ENCODE measurements at regions not wholly inside any gene's neighbourhood (a gene's known extent, or its start where the extent isn't known, plus 50 kb on each side); places are given as distances from the start of the nearest gene placed in this dataset.

- H3K4me1 ChIP-seq = peaks cover 0 to 11% (median 3%) of the 10 kb centered on the region in 3 donors
- H3K27me3 ChIP-seq = no peaks in the 10 kb centered on the region
- H3K4me3 ChIP-seq = no peak overlapping the region
- no peak for ATAC-seq
- 74% methylated on average over 4 to 6 of the region's 6 CpGs for WGBS, 2 donors (ENCODE audit: low coverage in 1 of 2)
- TF ChIP-seq, protein P1, sequence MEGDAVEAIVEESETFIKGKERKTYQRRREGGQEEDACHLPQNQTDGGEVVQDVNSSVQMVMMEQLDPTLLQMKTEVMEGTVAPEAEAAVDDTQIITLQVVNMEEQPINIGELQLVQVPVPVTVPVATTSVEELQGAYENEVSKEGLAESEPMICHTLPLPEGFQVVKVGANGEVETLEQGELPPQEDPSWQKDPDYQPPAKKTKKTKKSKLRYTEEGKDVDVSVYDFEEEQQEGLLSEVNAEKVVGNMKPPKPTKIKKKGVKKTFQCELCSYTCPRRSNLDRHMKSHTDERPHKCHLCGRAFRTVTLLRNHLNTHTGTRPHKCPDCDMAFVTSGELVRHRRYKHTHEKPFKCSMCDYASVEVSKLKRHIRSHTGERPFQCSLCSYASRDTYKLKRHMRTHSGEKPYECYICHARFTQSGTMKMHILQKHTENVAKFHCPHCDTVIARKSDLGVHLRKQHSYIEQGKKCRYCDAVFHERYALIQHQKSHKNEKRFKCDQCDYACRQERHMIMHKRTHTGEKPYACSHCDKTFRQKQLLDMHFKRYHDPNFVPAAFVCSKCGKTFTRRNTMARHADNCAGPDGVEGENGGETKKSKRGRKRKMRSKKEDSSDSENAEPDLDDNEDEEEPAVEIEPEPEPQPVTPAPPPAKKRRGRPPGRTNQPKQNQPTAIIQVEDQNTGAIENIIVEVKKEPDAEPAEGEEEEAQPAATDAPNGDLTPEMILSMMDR (IDR thresholded peaks at IDR 0.05) = no peak
- TF ChIP-seq POLR2A (IDR thresholded peaks at IDR 0.05) (no peak), EP300 (IDR thresholded peaks at IDR 0.05) (no peak), POLR2AphosphoS5 (IDR thresholded peaks at IDR 0.05) (no peak)
- H3K9me3 ChIP-seq = no peaks in the 10 kb centered on the region
- no peaks in the 10 kb centered on the region for H3K36me3 ChIP-seq
- no peak overlapping the region for H3K27ac ChIP-seq
Observed at GRCh38 chr2:18800240-18800971, 211.0 kb upstream of the NT5C1B start.

DNA sequence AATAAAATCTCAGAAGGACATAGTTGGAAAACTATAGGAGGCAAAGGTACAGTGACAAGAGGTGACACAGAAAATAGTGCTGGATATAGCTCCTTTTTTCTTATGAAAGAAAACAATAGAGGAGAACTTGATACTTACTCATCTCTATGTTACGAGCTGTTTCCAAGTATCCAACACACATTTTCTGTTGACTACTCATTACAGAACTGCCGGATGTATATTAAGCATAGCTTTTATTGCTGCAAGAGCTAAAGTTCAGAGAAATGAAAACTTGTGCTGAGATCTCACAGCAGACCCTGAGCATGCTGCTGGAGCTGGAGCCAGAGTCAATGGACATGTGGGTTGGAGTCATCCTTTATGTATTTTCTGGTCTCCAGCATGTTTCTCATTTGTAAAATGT lies 210.0 kb upstream of the NT5C1B start:
- Histone ChIP-seq H3K36me3 (no peaks in the 10 kb centered on the region), H3K27ac (no peak overlapping the region), H3K27me3 (no peaks in the 10 kb centered on the region), H3K4me3 (no peak overlapping the region), H3K4me1 (peaks cover 0 to 11% (median 3%) of the 10 kb centered on the region in 3 donors), H3K9me3 (no peaks in the 10 kb centered on the region)
- no peak for TF ChIP-seq POLR2A (IDR thresholded peaks at IDR 0.05)
- ATAC-seq = no peak
- WGBS, 2 donors (ENCODE audit: low coverage in 1 of 2) = 96 to 100% methylated on average over 2 of the region's 2 CpGs

- 79 to 89% methylated on average over 3 of the region's 3 CpGs for WGBS, 2 donors (ENCODE audit: low coverage in 1 of 2)
- H3K4me3 ChIP-seq = no peak overlapping the region
- TF ChIP-seq, protein P1 (IDR thresholded peaks at IDR 0.05) = no peak
Observed at GRCh38 chr2:18797133-18797845, 207.9 kb upstream of the NT5C1B start.

DNA sequence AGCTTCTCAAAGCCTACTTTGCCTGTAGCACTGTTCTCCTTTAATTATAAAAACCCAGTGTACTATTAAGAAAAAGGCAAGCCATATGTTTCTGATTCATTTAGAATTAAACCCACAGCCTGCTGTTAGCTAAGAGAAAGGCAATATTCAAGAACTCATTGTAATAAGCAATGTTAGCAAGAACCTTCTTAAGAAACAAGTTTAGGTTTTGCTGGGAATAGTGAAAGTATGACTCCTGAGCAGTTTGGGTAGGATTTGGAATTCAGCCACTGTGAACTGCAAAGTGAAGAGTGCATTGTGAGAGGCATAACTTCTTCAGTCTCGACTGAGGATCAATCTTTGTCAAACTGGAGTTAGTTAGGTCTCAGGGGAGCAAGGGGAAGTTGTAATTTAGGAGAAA lies 206.5 kb upstream of the NT5C1B start:
- no peak overlapping the region for H3K27ac ChIP-seq
- 14 to 16% methylated on average over 1 of the region's 1 CpG for whole genome bisulfite sequencing, 2 donors (ENCODE audit: low coverage in 1 of 2)
- no peaks in the 10 kb centered on the region for H3K9me3 ChIP-seq
- peaks cover 12 to 44% (median 13%) of the 10 kb centered on the region in 3 donors for H3K4me1 ChIP-seq
- H3K36me3 ChIP-seq = no peaks in the 10 kb centered on the region
- no peak for ATAC-seq
- H3K27me3 ChIP-seq = no peaks in the 10 kb centered on the region
- TF ChIP-seq POLR2A (IDR thresholded peaks at IDR 0.05) = no peak
- no peak for TF ChIP-seq POLR2AphosphoS5 (IDR thresholded peaks at IDR 0.05)
- TF ChIP-seq EP300 (IDR thresholded peaks at IDR 0.05) = no peak
- H3K4me3 ChIP-seq = no peak overlapping the region

More at GRCh38 chr2:18797133-18797845, 207.9 kb upstream of the NT5C1B start:
- H3K4me1 ChIP-seq = peaks cover 6 to 30% (median 10%) of the 10 kb centered on the region in 3 donors
- no peak for ATAC-seq
- no peak overlapping the region for H3K27ac ChIP-seq
- H3K36me3 ChIP-seq = no peaks in the 10 kb centered on the region
- H3K9me3 ChIP-seq = no peaks in the 10 kb centered on the region
- no peaks in the 10 kb centered on the region for H3K27me3 ChIP-seq

DNA sequence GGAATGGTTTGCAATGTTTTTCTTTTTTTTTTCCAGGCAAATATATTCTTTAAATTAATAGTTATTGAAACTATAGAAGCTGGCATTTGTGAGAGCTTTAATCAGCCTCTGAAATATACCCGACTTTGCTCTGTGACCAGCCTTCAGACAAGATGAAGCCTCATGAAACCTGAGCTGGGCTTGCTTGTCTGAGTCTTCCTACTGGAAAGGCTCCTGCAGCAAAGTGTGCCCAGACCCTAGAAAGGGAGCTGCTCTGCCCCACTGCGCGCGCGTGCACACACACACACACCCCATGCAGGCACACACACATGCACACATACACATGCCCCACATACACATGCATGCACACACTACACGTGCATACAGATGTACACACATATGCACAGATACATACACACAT lies 203.3 kb upstream of the NT5C1B start:
- no peaks in the 10 kb centered on the region for H3K27me3 ChIP-seq
- no peaks in the 10 kb centered on the region for H3K36me3 ChIP-seq
- TF ChIP-seq POLR2AphosphoS5 (IDR thresholded peaks at IDR 0.05) (no peak), POLR2A (IDR thresholded peaks at IDR 0.05) (no peak), EP300 (IDR thresholded peaks at IDR 0.05) (no peak)
- TF ChIP-seq, protein P1 (IDR thresholded peaks at IDR 0.05) = no peak
- peaks cover 12 to 54% (median 13%) of the 10 kb centered on the region in 3 donors for H3K4me1 ChIP-seq
- H3K4me3 ChIP-seq = no peak overlapping the region
- 33 to 77% methylated on average over 1 to 5 of the region's 6 CpGs for WGBS, 2 donors (ENCODE audit: low coverage in 1 of 2)
- no peak for ATAC-seq
- H3K27ac ChIP-seq = peak overlapping the region in 3 of 4 donors; percentile 23 to 75 (median 65)
- no peaks in the 10 kb centered on the region for H3K9me3 ChIP-seq

DNA sequence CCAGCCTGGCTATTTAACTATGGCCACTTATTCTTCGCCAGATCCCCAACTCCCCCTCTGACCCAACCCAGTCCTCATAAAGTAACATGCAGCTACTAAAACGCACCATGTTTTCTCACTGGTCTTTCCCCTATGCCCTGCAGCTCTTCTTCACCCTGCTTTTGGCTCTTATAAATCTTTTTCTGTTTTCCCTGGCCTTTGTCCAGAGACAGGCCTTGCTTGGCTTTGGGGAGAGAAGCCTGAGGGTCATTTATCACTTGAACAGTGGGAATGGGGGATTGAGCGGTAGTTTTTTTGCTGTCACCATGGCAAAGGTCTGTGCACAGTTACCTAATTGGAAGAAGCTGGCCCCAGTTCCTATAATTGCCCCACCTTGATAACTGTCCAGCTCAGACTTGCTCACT lies 202.9 kb upstream of the NT5C1B start:
- 10 to 42% methylated on average over 2 to 3 of the region's 3 CpGs for WGBS, 2 donors (ENCODE audit: low coverage in 1 of 2)
- H3K4me3 ChIP-seq = no peak overlapping the region
- no peaks in the 10 kb centered on the region for H3K27me3 ChIP-seq
- no peaks in the 10 kb centered on the region for H3K36me3 ChIP-seq
- no peaks in the 10 kb centered on the region for H3K9me3 ChIP-seq
- TF ChIP-seq EP300 (IDR thresholded peaks at IDR 0.05) = no peak
- TF ChIP-seq, protein P1 (IDR thresholded peaks at IDR 0.05) = no peak
- no peak for TF ChIP-seq POLR2A (IDR thresholded peaks at IDR 0.05)
- TF ChIP-seq POLR2AphosphoS5 (IDR thresholded peaks at IDR 0.05) = no peak
- ATAC-seq = peak; percentile 14
- peak overlapping the region; percentile 23 to 80 (median 70) for H3K27ac ChIP-seq
- peaks cover 12 to 54% (median 13%) of the 10 kb centered on the region in 3 donors for H3K4me1 ChIP-seq

Data from gastroesophageal sphincter (tissue), 4 donors.